Esophagus (tissue), 2 donors: ENCODE measurements at regions not wholly inside any gene's neighbourhood (a gene's known extent, or its start where the extent isn't known, plus 50 kb on each side); places are given as distances from the start of the nearest gene placed in this dataset.

Experiments used
- H3K27ac ChIP-seq, 2 donors: one replicate each; pipeline ENCODE4 v1.5.1; 2013; ENCODE audit warnings: low read depth in 2 of 2, mild to moderate bottlenecking in 2 of 2, inconsistent platforms in 1 of 2, low read length in 1 of 2, moderate library complexity in 1 of 2
- H3K27me3 ChIP-seq, 2 donors: one replicate each; pipeline ENCODE4 v1.6.1; 2013; ENCODE audit warnings: low read length in 2 of 2, control low read depth in 1 of 2, mild to moderate bottlenecking in 1 of 2; ENCODE audit not compliant: insufficient read depth in 2 of 2, control insufficient read depth in 1 of 2
- H3K36me3 ChIP-seq, 2 donors: one replicate each; pipeline ENCODE4 v1.6.1; 2013; ENCODE audit warnings: low read length in 1 of 2; ENCODE audit not compliant: control insufficient read depth in 2 of 2, insufficient read depth in 2 of 2
- H3K4me1 ChIP-seq, 2 donors: one replicate each; pipeline ENCODE4 v1.6.1; 2013; ENCODE audit warnings: low read length in 1 of 2; ENCODE audit not compliant: control insufficient read depth in 2 of 2, insufficient read depth in 2 of 2
- H3K4me3 ChIP-seq, 2 donors: one replicate each; pipeline ENCODE4 v1.5.1; 2013; ENCODE audit warnings: low read length in 2 of 2, mild to moderate bottlenecking in 2 of 2, low read depth in 1 of 2, moderate library complexity in 1 of 2
- H3K9me3 ChIP-seq, 2 donors: one replicate each; pipeline ENCODE4 v1.6.1; 2013; ENCODE audit warnings: mild to moderate bottlenecking in 2 of 2, low read depth in 1 of 2, low read length in 1 of 2, moderate library complexity in 1 of 2; ENCODE audit not compliant: control insufficient read depth in 2 of 2, insufficient read depth in 1 of 2
- WGBS, 2 donors: extraction: QIAGEN DNeasy Blood & Tissue Kit; methylation state at CpG; one replicate each; pipeline ENCODE4 v1.1.7; 2013; 5-methylcytosine and 5-hydroxymethylcytosine counted together
- donor health status: healthy with polysubstance abuse.
- donor health status: Bipolar disorder and iron deficiency.

GRCh38 chr6:165920896-165921671 lies 246.6 kb downstream of the TBXT start:
- Histone ChIP-seq H3K27ac (no peak overlapping the region), H3K27me3 (no peaks in the 10 kb centered on the region), H3K4me3 (no peak overlapping the region), H3K4me1 (no peaks in the 10 kb centered on the region), H3K9me3 (peaks cover 3 to 6% of the 10 kb centered on the region in 2 donors), H3K36me3 (no peaks in the 10 kb centered on the region)
- WGBS, 2 donors: 64 to 72% methylated on average over 4 of the region's 4 CpGs

DNA sequence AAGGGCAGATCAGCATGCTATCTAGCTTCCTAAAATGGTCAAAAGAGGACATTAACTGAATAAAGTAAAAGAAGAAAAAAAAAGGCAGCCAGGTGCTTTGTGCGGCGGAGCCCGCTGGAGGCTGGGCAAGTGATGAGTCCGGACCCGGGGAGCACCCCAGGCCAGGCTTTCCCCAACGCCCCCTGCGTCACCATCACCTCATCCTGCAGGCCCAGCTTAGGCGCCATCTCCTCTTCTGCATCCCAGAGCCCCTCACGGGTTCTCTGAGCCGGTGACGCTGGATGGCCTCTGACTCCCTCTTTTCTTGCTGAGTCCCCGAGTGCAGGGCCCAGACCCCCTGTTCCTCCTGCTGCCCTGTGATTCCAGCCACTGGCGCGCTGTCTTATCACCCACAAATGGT lies 250.1 kb downstream of the TBXT start:
- Histone ChIP-seq H3K27me3 (no peaks in the 10 kb centered on the region), H3K9me3 (peaks cover 3 to 6% of the 10 kb centered on the region in 2 donors), H3K36me3 (no peaks in the 10 kb centered on the region), H3K27ac (no peak overlapping the region), H3K4me3 (no peak overlapping the region), H3K4me1 (no peaks in the 10 kb centered on the region)
- 92 to 94% methylated on average over 14 of the region's 14 CpGs for WGBS, 2 donors

DNA sequence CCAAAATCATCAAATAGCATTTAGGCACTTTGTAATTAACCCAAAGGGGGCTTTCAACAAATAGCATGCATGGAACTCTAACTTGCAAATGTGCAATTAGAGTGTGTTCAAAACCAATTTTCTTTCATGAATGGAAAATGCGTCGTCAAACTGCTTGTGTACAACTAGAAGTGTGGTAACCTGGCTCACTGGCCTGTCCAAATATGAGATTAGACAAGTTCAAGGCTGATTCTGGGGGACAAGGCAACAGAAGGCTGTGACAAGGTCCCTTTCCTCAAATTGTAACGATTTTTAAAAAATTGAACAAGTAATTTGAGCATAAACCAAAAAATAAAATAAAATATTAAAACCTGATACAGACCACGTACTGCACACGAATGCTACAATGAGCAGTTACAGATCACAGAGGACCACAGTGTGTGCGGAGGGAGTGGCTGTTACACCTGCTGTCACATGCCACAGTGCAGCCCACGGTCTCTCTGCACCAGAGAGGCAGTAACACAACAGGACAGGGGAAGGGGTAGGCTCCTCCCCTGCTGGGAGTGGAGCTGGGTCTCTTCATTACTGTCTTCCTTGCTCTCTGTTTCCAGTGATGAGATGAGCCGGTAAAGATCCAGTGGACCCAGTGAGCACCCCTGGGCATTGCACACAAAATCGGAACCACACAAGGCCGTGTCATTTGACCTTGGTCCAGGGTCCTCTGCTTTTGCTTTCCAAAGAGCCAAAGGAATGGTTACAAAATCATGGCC lies 252.2 kb upstream of the PDE10A start:
- 79 to 80% methylated on average over 10 of the region's 10 CpGs for WGBS, 2 donors
- Histone ChIP-seq H3K4me3 (no peak overlapping the region), H3K27ac (no peak overlapping the region)

GRCh38 chr6:165913676-165914570 lies 250.9 kb upstream of the PDE10A start:
- Histone ChIP-seq H3K4me3 (no peak overlapping the region), H3K36me3 (no peaks in the 10 kb centered on the region), H3K9me3 (peaks cover 0 to 3% of the 10 kb centered on the region in 2 donors), H3K4me1 (no peaks in the 10 kb centered on the region), H3K27me3 (no peaks in the 10 kb centered on the region), H3K27ac (no peak overlapping the region)
- 69 to 73% methylated on average over 8 of the region's 8 CpGs for WGBS, 2 donors

More for the DNA sequence above, 252.2 kb upstream of the PDE10A start:
- Histone ChIP-seq H3K9me3 (peaks cover 0 to 3% of the 10 kb centered on the region in 2 donors), H3K4me1 (no peaks in the 10 kb centered on the region), H3K36me3 (no peaks in the 10 kb centered on the region), H3K27me3 (no peaks in the 10 kb centered on the region)

- H3K27ac ChIP-seq: no peak overlapping the region
- WGBS, 2 donors: 61 to 67% methylated on average over 11 of the region's 11 CpGs
Measured at GRCh38 chr6:165910184-165910966, 247.3 kb upstream of the PDE10A start.

GRCh38 chr6:165906736-165907135 lies 243.7 kb upstream of the PDE10A start:
- Histone ChIP-seq H3K4me1 (no peaks in the 10 kb centered on the region), H3K36me3 (no peaks in the 10 kb centered on the region), H3K9me3 (no peaks in the 10 kb centered on the region), H3K27me3 (no peaks in the 10 kb centered on the region), H3K27ac (no peak overlapping the region), H3K4me3 (no peak overlapping the region)
- 85 to 94% methylated on average over 7 of the region's 7 CpGs for WGBS, 2 donors

More at GRCh38 chr6:165910184-165910966, 247.3 kb upstream of the PDE10A start:
- Histone ChIP-seq H3K9me3 (no peaks in the 10 kb centered on the region), H3K27me3 (no peaks in the 10 kb centered on the region), H3K36me3 (no peaks in the 10 kb centered on the region), H3K4me1 (no peaks in the 10 kb centered on the region), H3K4me3 (peak overlapping the region in 1 of 2 donors; percentile 11)

DNA sequence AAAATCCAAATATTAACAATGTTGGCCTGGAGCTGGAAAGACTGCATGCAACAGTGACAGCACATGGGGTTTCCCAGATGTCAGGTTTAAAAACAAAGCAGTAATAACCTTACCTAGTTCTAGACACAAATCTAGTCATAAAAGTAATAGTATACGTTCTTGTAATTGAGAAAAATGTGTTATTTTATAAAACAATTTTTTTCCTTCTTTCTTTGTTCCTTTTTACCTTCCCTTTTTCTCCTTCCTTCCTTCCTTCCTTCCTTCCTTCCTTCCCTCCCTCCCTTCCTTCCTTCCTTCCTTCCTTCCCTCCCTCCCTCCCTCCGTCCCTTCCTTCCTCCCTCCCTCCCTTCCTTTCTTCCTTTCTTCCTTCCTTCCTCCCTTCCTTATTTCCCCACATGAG lies 242.7 kb upstream of the PDE10A start:
- Histone ChIP-seq H3K27me3 (no peaks in the 10 kb centered on the region), H3K9me3 (no peaks in the 10 kb centered on the region), H3K4me3 (no peak overlapping the region), H3K4me1 (no peaks in the 10 kb centered on the region), H3K27ac (no peak overlapping the region), H3K36me3 (no peaks in the 10 kb centered on the region)
- WGBS, 2 donors: 82 to 92% methylated on average over 1 of the region's 2 CpGs

DNA sequence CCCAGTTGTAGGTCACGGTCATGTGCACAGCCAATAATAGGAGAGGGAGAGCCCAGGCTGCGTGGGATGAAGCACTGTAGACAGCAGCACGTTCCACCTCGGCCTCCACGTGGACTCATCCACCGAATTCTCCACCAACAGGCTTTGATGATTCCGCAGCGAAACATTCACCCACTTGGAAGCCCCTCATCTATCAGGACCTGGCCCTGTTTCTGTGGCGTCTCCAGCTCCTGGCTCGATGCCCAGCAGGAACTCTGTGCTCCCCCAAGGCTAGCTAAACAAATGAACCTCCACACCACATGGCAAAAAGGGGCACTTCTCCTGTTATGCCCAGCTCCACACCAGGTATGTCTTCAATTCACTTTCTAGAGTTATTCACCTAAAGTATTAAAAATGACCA lies 237.9 kb upstream of the PDE10A start:
- Histone ChIP-seq H3K27ac (no peak overlapping the region), H3K9me3 (no peaks in the 10 kb centered on the region), H3K27me3 (no peaks in the 10 kb centered on the region), H3K4me3 (no peak overlapping the region), H3K36me3 (no peaks in the 10 kb centered on the region), H3K4me1 (no peaks in the 10 kb centered on the region)
- 76 to 78% methylated on average over 10 of the region's 10 CpGs for WGBS, 2 donors

DNA sequence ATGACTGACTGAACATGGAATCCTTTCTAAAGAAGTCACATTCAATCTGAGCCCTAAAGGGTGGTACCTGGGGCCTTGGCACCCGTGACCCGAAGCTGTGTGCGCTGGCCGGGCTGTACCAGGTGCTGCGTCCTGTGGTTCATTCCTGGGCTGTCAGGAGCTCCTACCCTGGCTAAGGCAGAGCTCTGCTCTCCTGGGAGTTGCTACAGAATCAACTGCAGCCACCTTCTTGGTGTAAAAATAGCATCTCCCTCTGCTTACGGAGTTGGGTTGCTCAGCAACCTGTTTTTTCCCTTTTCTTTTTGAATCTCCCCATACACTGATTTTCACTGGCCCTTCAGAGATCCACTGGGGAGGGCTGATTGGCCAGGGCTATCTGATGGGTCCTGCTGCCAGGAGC lies 236.6 kb upstream of the PDE10A start:
- no peaks in the 10 kb centered on the region for H3K27me3 ChIP-seq
- H3K36me3 ChIP-seq: no peaks in the 10 kb centered on the region
- H3K27ac ChIP-seq: no peak overlapping the region
- H3K9me3 ChIP-seq: no peaks in the 10 kb centered on the region
- H3K4me3 ChIP-seq: no peak overlapping the region
- WGBS, 2 donors: 66 to 73% methylated on average over 6 of the region's 6 CpGs
- H3K4me1 ChIP-seq: no peaks in the 10 kb centered on the region
